EH (cell line): ENCODE measurements at regions not wholly inside any gene's neighbourhood (a gene's known extent, or its start where the extent isn't known, plus 50 kb on each side); places are given as distances from the start of the nearest gene placed in this dataset.

Experiments
- DNase-seq: peaks from one replicate; pipeline ENCODE4 v3.0.0-alpha.2; 2015; ENCODE audit warnings: low read depth

DNA sequence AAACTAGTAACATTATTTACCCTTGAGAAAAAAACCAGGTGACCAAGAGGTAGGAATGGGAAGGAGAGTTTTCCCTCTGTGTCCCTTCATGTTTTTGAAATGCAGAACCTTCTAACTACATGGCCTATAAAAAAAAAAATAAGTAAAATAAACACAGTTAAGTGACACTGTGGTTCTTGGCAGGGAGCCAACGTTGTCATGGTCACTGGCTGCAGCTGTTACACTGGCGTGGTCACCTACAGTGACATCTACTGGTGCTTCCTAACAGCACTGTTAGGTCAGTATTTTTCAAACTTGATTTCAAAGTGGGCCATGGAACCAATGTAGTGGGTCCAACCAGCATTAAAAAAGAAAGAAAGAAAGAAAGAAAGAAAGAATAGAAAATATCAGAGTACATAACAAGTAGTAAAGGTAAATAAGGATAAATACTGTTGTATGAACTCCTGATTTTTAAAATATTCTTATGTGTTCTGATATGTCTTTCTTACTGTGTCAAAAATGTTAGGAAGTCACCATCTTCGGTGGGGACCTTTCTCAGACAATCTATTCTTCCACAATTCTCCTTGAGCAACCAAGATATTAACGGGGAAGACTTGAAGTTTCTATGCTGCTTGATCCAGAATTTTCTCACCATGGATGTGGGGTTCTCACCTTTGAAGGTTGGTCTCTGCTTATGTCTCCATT is 59.1 kb upstream of the PJA2 start:
- peak; percentile 95 for DNase-seq

DNA sequence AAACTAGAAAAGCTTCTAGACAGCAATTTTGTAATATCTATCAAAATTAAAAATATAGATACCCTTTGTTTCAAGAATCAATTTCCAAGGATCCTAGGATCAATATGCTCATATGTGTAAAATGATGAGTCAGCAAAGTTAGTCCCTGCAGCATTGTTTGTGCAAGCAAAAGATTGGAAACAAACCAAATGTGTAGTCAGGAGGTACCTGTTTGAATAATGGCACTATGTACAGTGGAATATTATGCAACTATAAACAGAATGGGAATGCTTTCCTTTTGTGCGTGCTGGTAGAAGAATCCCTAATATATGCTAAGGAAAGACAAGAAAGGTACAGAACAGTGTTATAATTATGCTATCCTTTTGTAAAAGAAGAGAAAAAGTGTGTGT is 58.5 kb upstream of the PJA2 start:
- no peak for DNase-seq

GRCh38 chr5:109467058-109467457 is 57.3 kb upstream of the PJA2 start:
- DNase-seq = no peak
